Keratinocyte (primary cell): ENCODE measurements at regions not wholly inside any gene's neighbourhood (a gene's known extent, or its start where the extent isn't known, plus 50 kb on each side); places are given as distances from the start of the nearest gene placed in this dataset.

Experiments used
- DNase-seq: peaks from one replicate; pipeline ENCODE4 v3.0.0-alpha.2; 2011; ENCODE audit warnings: low read depth, missing footprints, low spot score
- FAIRE-seq: peaks from 2 replicates; lab custom pipeline; 2011; peaks lifted over from hg19 to GRCh38; lab: Jason Lieb, UNC
- H2AFZ ChIP-seq: 2 replicates; pipeline ENCODE4 v1.6.0; 2012; ENCODE audit warnings: low read length, control low read depth, inconsistent platforms; ENCODE audit not compliant: control insufficient read depth
- H3K27ac ChIP-seq: 2 replicates; pipeline ENCODE4 v1.5.1; 2011; ENCODE audit warnings: low read length; ENCODE audit not compliant: control insufficient read depth, insufficient read depth
- H3K27me3 ChIP-seq: 3 replicates; pipeline ENCODE4 v1.6.0; 2011; ENCODE audit warnings: low read length; ENCODE audit not compliant: control insufficient read depth, insufficient read depth; ENCODE audit errors: extremely low read depth
- H3K36me3 ChIP-seq, 2 experiments: 2 replicates in 1 of 2; 3 replicates in 1 of 2; pipeline ENCODE4 v1.5.1; 2011; ENCODE audit warnings: low read length in 2 of 2, mild to moderate bottlenecking in 1 of 2; ENCODE audit not compliant: control insufficient read depth in 2 of 2, insufficient read depth in 2 of 2; ENCODE audit errors: extremely low read depth in 1 of 2
- H3K4me1 ChIP-seq: 3 replicates; pipeline ENCODE4 v1.5.1; 2011; ENCODE audit warnings: low read length; ENCODE audit not compliant: control insufficient read depth, insufficient read depth; ENCODE audit errors: extremely low read depth
- H3K4me2 ChIP-seq: 3 replicates; pipeline ENCODE4 v1.6.0; 2011; ENCODE audit warnings: low read depth, low read length; ENCODE audit not compliant: control insufficient read depth, insufficient read depth; ENCODE audit errors: extremely low read depth
- H3K4me3 ChIP-seq, 3 experiments: fragments of 200-600 bp in 1 of 3; sonication (generic) in 1 of 3; 2 replicates in 2 of 3; 3 replicates in 1 of 3; pipeline ENCODE4 v1.5.1; 2011 to 2016; ENCODE audit warnings: low read length in 3 of 3, mild to moderate bottlenecking in 3 of 3, control low read depth in 2 of 3, inconsistent platforms in 1 of 3, low read depth in 1 of 3, mixed read lengths in 1 of 3, mixed run types in 1 of 3, moderate library complexity in 1 of 3; ENCODE audit not compliant: control insufficient read depth in 2 of 3, insufficient read depth in 2 of 3; ENCODE audit errors: extremely low read depth in 1 of 3
- H3K79me2 ChIP-seq: 2 replicates; pipeline ENCODE4 v1.6.0; 2012; ENCODE audit warnings: low read length; ENCODE audit not compliant: control insufficient read depth, insufficient read depth
- H3K9ac ChIP-seq: 3 replicates; pipeline ENCODE4 v1.6.0; 2011; ENCODE audit warnings: low read length; ENCODE audit not compliant: control insufficient read depth, insufficient read depth; ENCODE audit errors: extremely low read depth
- H3K9me1 ChIP-seq: 3 replicates; pipeline ENCODE4 v1.6.0; 2011; ENCODE audit warnings: low read length; ENCODE audit not compliant: control insufficient read depth, insufficient read depth; ENCODE audit errors: extremely low read depth
- H3K9me3 ChIP-seq: 2 replicates; pipeline ENCODE4 v1.5.1; 2012; ENCODE audit warnings: low read depth, low read length; ENCODE audit not compliant: control insufficient read depth
- H4K20me1 ChIP-seq: 3 replicates; pipeline ENCODE4 v1.6.0; 2011; ENCODE audit warnings: low read length; ENCODE audit not compliant: control insufficient read depth, insufficient read depth; ENCODE audit errors: extremely low read depth
- CTCF ChIP-seq, 3 experiments: IDR thresholded peaks in 1 of 3; conservative IDR thresholded peaks in 1 of 3; optimal IDR thresholded peaks in 1 of 3; 2 replicates in 2 of 3; 3 replicates in 1 of 3; pipeline versions ENCODE3 to v1.5.1; 2011; ENCODE audit warnings: low read length in 3 of 3, mild to moderate bottlenecking in 3 of 3, moderate library complexity in 2 of 3, control low read depth in 1 of 3, inconsistent platforms in 1 of 3; ENCODE audit not compliant: insufficient read depth in 2 of 3; ENCODE audit errors: extremely low read depth in 1 of 3
- EZH2 ChIP-seq: IDR thresholded peaks from one replicate; pipeline ENCODE4 v1.6.1; 2012; ENCODE audit warnings: inconsistent platforms, mild to moderate bottlenecking, low read length, moderate library complexity
- dilution Hi-C: fragments of 300-500 bp; cut with MboI; formaldehyde crosslinking; loops from one replicate; pipeline ENCODE4 v1.7.0; 2020; ENCODE audit warnings: low sequenced_read_pairs; ENCODE audit not compliant: extremely low pct_ligation_motif_present

GRCh38 chr7:68248973-68249372, 1252.3 kb downstream of the TYW1 start:
- Histone ChIP-seq H3K27me3 (peaks cover 2% of the 10 kb centered on the region), H4K20me1 (no peaks in the 10 kb centered on the region), H3K4me1 (peaks cover 21% of the 10 kb centered on the region), H3K36me3 (no peaks in the 10 kb centered on the region), H3K9me1 (no peaks in the 10 kb centered on the region), H3K27ac (no peak overlapping the region), H3K4me2 (no peak overlapping the region), H2AFZ (no peak overlapping the region), H3K79me2 (no peaks in the 10 kb centered on the region), H3K4me3 (no peak overlapping the region), H3K9ac (no peak overlapping the region), H3K9me3 (no peaks in the 10 kb centered on the region)
- no peak for FAIRE-seq
- no peak for DNase-seq
- TF ChIP-seq EZH2 (no peak), CTCF (optimal IDR thresholded peaks at IDR 0.05 in 1 of 3, IDR thresholded peaks at IDR 0.05 in 1 of 3, conservative IDR thresholded peaks at IDR 0.05 in 1 of 3; ENCODE audit: extremely low read depth in 1 of 3, insufficient read depth in 2 of 3, low read length in 3 of 3) (no peak)
- dilution Hi-C loops: no loop called here

GRCh38 chr7:68249611-68250010, 1253.0 kb downstream of the TYW1 start:
- H3K4me1 ChIP-seq: peaks cover 21% of the 10 kb centered on the region
- H3K9me3 ChIP-seq: no peaks in the 10 kb centered on the region
- H3K4me2 ChIP-seq: no peak overlapping the region
- no peaks in the 10 kb centered on the region for H3K79me2 ChIP-seq
- no peak for TF ChIP-seq EZH2
- TF ChIP-seq CTCF (optimal IDR thresholded peaks at IDR 0.05 in 1 of 3, IDR thresholded peaks at IDR 0.05 in 1 of 3, conservative IDR thresholded peaks at IDR 0.05 in 1 of 3; ENCODE audit: extremely low read depth in 1 of 3, insufficient read depth in 2 of 3, low read length in 3 of 3): no peak
- H3K4me3 ChIP-seq: no peak overlapping the region
- H3K27me3 ChIP-seq: peaks cover 8% of the 10 kb centered on the region
- no peak for FAIRE-seq
- H4K20me1 ChIP-seq: no peaks in the 10 kb centered on the region
- H3K36me3 ChIP-seq: no peaks in the 10 kb centered on the region
- no peak overlapping the region for H2AFZ ChIP-seq
- DNase-seq: no peak
- H3K27ac ChIP-seq: no peak overlapping the region
- no peaks in the 10 kb centered on the region for H3K9me1 ChIP-seq
- H3K9ac ChIP-seq: no peak overlapping the region
- dilution Hi-C loops: no loop called here
